Hippocampal formation (tissue), 2 donors: ENCODE measurements at regions not wholly inside any gene's neighbourhood (a gene's known extent, or its start where the extent isn't known, plus 50 kb on each side); places are given as distances from the start of the nearest gene placed in this dataset.
"Not testable (repeated sequence)": the region's sequence is repeated elsewhere in the genome, so short reads cannot be mapped to it uniquely, and the experiment has no call there.

Experiments
- DNase-seq, 2 donors: peaks; one replicate each; lab custom pipeline; 2025; lab: John Stamatoyannopoulos, UW

GRCh38 chr4:126136922-126137781, 822.4 kb downstream of the FAT4 start:
- DNase-seq = no peak

- no peak for DNase-seq
Measured at GRCh38 chr4:126137782-126138170, 823.0 kb downstream of the FAT4 start.

- DNase-seq = no peak
Measured at GRCh38 chr4:126144543-126145237, 829.9 kb downstream of the FAT4 start.

GRCh38 chr4:126168484-126168883, 853.7 kb downstream of the FAT4 start:
- DNase-seq = no peak

- DNase-seq = no peak
Measured at GRCh38 chr4:126172126-126172525, 857.4 kb downstream of the FAT4 start.

- DNase-seq = no peak
Measured at GRCh38 chr4:126174627-126175026, 859.9 kb downstream of the FAT4 start.

GRCh38 chr4:126180642-126181041, 865.9 kb downstream of the FAT4 start:
- no peak for DNase-seq

- no peak for DNase-seq
Measured at GRCh38 chr4:126182336-126182735, 867.6 kb downstream of the FAT4 start.

GRCh38 chr4:126182786-126183185, 868.0 kb downstream of the FAT4 start:
- no peak for DNase-seq

GRCh38 chr4:126183206-126183605, 868.5 kb downstream of the FAT4 start:
- no peak for DNase-seq

GRCh38 chr4:126191536-126191935, 876.8 kb downstream of the FAT4 start:
- DNase-seq = no peak

GRCh38 chr4:126192506-126192905, 877.8 kb downstream of the FAT4 start:
- DNase-seq = no peak

GRCh38 chr4:126201251-126202138, 886.7 kb downstream of the FAT4 start:
- DNase-seq = not testable (repeated sequence)

- no peak for DNase-seq
Measured at GRCh38 chr4:126202226-126202625, 887.5 kb downstream of the FAT4 start.

- no peak for DNase-seq
Measured at GRCh38 chr4:126207910-126208309, 893.2 kb downstream of the FAT4 start.

GRCh38 chr4:126209147-126209546, 894.4 kb downstream of the FAT4 start:
- DNase-seq = no peak

- DNase-seq = no peak
Measured at GRCh38 chr4:126213996-126214395, 899.2 kb downstream of the FAT4 start.

- no peak for DNase-seq
Measured at GRCh38 chr4:126215759-126216158, 901.0 kb downstream of the FAT4 start.

GRCh38 chr4:126216611-126217010, 901.9 kb downstream of the FAT4 start:
- DNase-seq = no peak

GRCh38 chr4:126221282-126221681, 906.5 kb downstream of the FAT4 start:
- DNase-seq = no peak

- no peak for DNase-seq
Measured at GRCh38 chr4:126221717-126222340, 907.1 kb downstream of the FAT4 start.
